MCF 10A (cell line): ENCODE measurements at regions not wholly inside any gene's neighbourhood (a gene's known extent, or its start where the extent isn't known, plus 50 kb on each side); places are given as distances from the start of the nearest gene placed in this dataset.

ENCODE experiments used
- BruUV-seq: library from RNA; stranded (reverse); fragments of 400-500 nt; replicated peaks from 2 replicates; lab custom pipeline; 2021; lab: Mats Ljungman, UMichigan
- CTCF ChIA-PET: fragments of 300-600 bp; sonication (Branson Sonifier 250); formaldehyde crosslinking; extraction: SDS; loops from one replicate; lab custom pipeline; 2021; ENCODE audit warnings: antibody characterized with exemption, inconsistent platforms; lab: Yijun Ruan, JAX
- POLR2A ChIA-PET: fragments of 300-600, 350-650 bp; sonication (Branson Sonifier 250); formaldehyde crosslinking; extraction: SDS; loops from one replicate; lab custom pipeline; 2020; ENCODE audit warnings: antibody characterized with exemption, inconsistent platforms; lab: Yijun Ruan, JAX
- DNase-seq: peaks from one replicate; pipeline ENCODE4 v3.0.0-alpha.2; 2018; ENCODE audit not compliant: unreplicated experiment
- H3K27ac Mint-ChIP-seq: one replicate; pipeline ENCODE4 v1.8.0; 2022; ENCODE audit warnings: mild to moderate bottlenecking, low read depth, mixed read lengths; ENCODE audit not compliant: unreplicated experiment
- H3K27me3 Mint-ChIP-seq: one replicate; pipeline ENCODE4 v1.8.0; 2022; ENCODE audit warnings: mixed read lengths; ENCODE audit not compliant: insufficient read depth, unreplicated experiment
- H3K36me3 Mint-ChIP-seq: one replicate; pipeline ENCODE4 v1.8.0; 2022; ENCODE audit warnings: mild to moderate bottlenecking, moderate library complexity, mixed read lengths; ENCODE audit not compliant: insufficient read depth, unreplicated experiment
- H3K4me1 Mint-ChIP-seq: one replicate; pipeline ENCODE4 v1.8.0; 2022; ENCODE audit warnings: mixed read lengths; ENCODE audit not compliant: insufficient read depth, unreplicated experiment
- H3K4me3 Mint-ChIP-seq: one replicate; pipeline ENCODE4 v1.8.0; 2022; ENCODE audit warnings: mild to moderate bottlenecking, moderate library complexity, mixed read lengths; ENCODE audit not compliant: unreplicated experiment
- H3K9me3 Mint-ChIP-seq: one replicate; pipeline ENCODE4 v1.8.0; 2022; ENCODE audit warnings: mixed read lengths; ENCODE audit not compliant: unreplicated experiment
- CTCF ChIP-seq: fragments of 200-600 bp; IDR thresholded peaks from one replicate; pipeline ENCODE4 v1.8.0; 2022; ENCODE audit warnings: antibody characterized with exemption, mild to moderate bottlenecking; ENCODE audit not compliant: unreplicated experiment
- intact Hi-C: fragments of 100-400 bp; cut with micrococcal nuclease; formaldehyde crosslinking; loops from 2 replicates; pipeline ENCODE4 v1.14.1; 2022

- intact Hi-C loops = no loop called here
- Mint-ChIP-seq H3K4me3 (no peak overlapping the region), H3K27me3 (no peaks in the 10 kb centered on the region), H3K4me1 (no peaks in the 10 kb centered on the region), H3K9me3 (no peaks in the 10 kb centered on the region), H3K27ac (no peak overlapping the region), H3K36me3 (no peaks in the 10 kb centered on the region)
- POLR2A ChIA-PET = interaction anchor here (0.7 kb wide), 1 partner anchor 250 kb away, joined by 3 read pairs; no protein-coding TSS in a partner anchor
- TF ChIP-seq CTCF = no peak
- BruUV-seq = no TSS peak
- DNase-seq = no peak
- CTCF ChIA-PET = no interaction called here
These were observed 87.1 kb upstream of the INPP4B start for GRCh38 chr4:142933207-142933606.

GRCh38 chr4:142940425-142941330, 94.6 kb upstream of the INPP4B start:
- no peak for DNase-seq
- ChIA-PET POLR2A (no interaction called here), CTCF (interaction anchor here (0.6 kb wide), 1 partner anchor 650 kb away, joined by 3 read pairs; no protein-coding TSS in a partner anchor)
- H3K9me3 Mint-ChIP-seq = no peaks in the 10 kb centered on the region
- no peak overlapping the region for H3K4me3 Mint-ChIP-seq
- peaks cover 6% of the 10 kb centered on the region for H3K36me3 Mint-ChIP-seq
- intact Hi-C loops = no loop called here
- no peaks in the 10 kb centered on the region for H3K4me1 Mint-ChIP-seq
- BruUV-seq = no TSS peak
- H3K27me3 Mint-ChIP-seq = no peaks in the 10 kb centered on the region
- TF ChIP-seq CTCF = no peak
- no peak overlapping the region for H3K27ac Mint-ChIP-seq

GRCh38 chr4:142944565-142944964, 98.5 kb upstream of the INPP4B start:
- ChIA-PET CTCF (no interaction called here), POLR2A (no interaction called here)
- Mint-ChIP-seq H3K36me3 (peaks cover 6% of the 10 kb centered on the region), H3K27ac (no peak overlapping the region), H3K4me1 (no peaks in the 10 kb centered on the region), H3K9me3 (peaks cover 7% of the 10 kb centered on the region), H3K4me3 (no peak overlapping the region), H3K27me3 (no peaks in the 10 kb centered on the region)
- BruUV-seq = no TSS peak
- peak; percentile 20 for DNase-seq
- intact Hi-C loops = no loop called here
- no peak for TF ChIP-seq CTCF

- Mint-ChIP-seq H3K36me3 (no peaks in the 10 kb centered on the region), H3K4me1 (no peaks in the 10 kb centered on the region), H3K9me3 (no peaks in the 10 kb centered on the region), H3K4me3 (no peak overlapping the region), H3K27me3 (no peaks in the 10 kb centered on the region), H3K27ac (no peak overlapping the region)
- no TSS peak for BruUV-seq
- TF ChIP-seq CTCF = no peak
- CTCF ChIA-PET = no interaction called here
- intact Hi-C loops = no loop called here
- no peak for DNase-seq
- POLR2A ChIA-PET = no interaction called here
These were observed 106.9 kb upstream of the INPP4B start for GRCh38 chr4:142952821-142953580.
